Epithelial cell of proximal tubule (primary cell): ENCODE measurements at regions not wholly inside any gene's neighbourhood (a gene's known extent, or its start where the extent isn't known, plus 50 kb on each side); places are given as distances from the start of the nearest gene placed in this dataset.

Experiments used
- DNase-seq: peaks from one replicate; pipeline ENCODE4 v3.0.0-alpha.2; 2011; ENCODE audit warnings: low read depth
- H3K4me3 ChIP-seq: 2 replicates; pipeline ENCODE4 v1.5.1; 2011; ENCODE audit warnings: low read depth, mild to moderate bottlenecking, low read length
- TF ChIP-seq, protein P1 (sequence below): conservative IDR thresholded peaks from 2 replicates; pipeline ENCODE4 v1.5.1; 2012; ENCODE audit warnings: low read depth, mild to moderate bottlenecking, low read length

DNA sequence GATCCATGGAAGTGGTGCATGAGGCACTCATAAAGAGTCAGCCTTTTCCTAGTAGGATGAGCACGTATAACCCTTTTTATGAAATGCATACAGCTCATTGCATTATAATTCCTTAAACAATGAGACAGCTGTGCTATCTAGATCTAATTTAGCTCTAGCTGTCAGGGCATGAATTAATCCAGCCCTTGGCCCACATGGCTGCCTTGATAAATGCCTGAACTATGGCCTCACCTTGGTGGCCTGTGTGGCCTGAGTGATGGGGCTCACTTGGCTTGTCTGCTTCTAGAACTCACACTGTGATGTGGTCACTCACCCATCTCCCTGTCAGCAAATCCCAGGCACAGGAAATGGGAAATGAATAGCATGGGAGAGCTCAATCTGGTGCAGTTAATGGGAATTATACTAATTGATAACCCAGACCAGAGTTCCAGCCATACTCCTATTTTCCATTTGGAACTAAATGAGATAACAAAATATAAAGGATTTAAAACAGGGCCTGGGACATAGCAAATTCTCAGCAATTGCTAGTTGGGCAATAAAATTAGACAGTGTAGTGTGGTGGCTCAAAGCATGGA lies 153.6 kb downstream of the HS3ST2 start:
- no peak overlapping the region for H3K4me3 ChIP-seq
- TF ChIP-seq, protein P1, sequence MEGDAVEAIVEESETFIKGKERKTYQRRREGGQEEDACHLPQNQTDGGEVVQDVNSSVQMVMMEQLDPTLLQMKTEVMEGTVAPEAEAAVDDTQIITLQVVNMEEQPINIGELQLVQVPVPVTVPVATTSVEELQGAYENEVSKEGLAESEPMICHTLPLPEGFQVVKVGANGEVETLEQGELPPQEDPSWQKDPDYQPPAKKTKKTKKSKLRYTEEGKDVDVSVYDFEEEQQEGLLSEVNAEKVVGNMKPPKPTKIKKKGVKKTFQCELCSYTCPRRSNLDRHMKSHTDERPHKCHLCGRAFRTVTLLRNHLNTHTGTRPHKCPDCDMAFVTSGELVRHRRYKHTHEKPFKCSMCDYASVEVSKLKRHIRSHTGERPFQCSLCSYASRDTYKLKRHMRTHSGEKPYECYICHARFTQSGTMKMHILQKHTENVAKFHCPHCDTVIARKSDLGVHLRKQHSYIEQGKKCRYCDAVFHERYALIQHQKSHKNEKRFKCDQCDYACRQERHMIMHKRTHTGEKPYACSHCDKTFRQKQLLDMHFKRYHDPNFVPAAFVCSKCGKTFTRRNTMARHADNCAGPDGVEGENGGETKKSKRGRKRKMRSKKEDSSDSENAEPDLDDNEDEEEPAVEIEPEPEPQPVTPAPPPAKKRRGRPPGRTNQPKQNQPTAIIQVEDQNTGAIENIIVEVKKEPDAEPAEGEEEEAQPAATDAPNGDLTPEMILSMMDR: no peak
- DNase-seq: no peak
